K562 (cell line): ENCODE measurements at regions not wholly inside any gene's neighbourhood (a gene's known extent, or its start where the extent isn't known, plus 50 kb on each side); places are given as distances from the start of the nearest gene placed in this dataset.

ENCODE experiments used
- ATAC-seq: fragments of 200-7000 bp; cut with Tn5 transposase; 3 replicates; pipeline ENCODE4 v1.9.1; 2020; ENCODE audit warnings: moderate library complexity
- BruUV-seq: library from RNA; stranded (reverse); fragments of 400-500 nt; replicated peaks from 2 replicates; lab custom pipeline; 2021; lab: Mats Ljungman, UMichigan
- CTCF ChIA-PET: fragments of 300-600 bp; formaldehyde crosslinking; extraction: SDS; loops from one replicate; lab custom pipeline; 2021; ENCODE audit warnings: low intra/inter-chr PET ratio; lab: Yijun Ruan, JAX
- POLR2A ChIA-PET: fragments of 300-600, 350-650 bp; sonication (Branson Sonifier 250); formaldehyde crosslinking; extraction: SDS; loops from one replicate; lab custom pipeline; 2021; ENCODE audit warnings: antibody characterized with exemption, inconsistent platforms; lab: Yijun Ruan, JAX
- DNase-seq, 4 experiments: peaks; one replicate each; pipeline versions ENCODE4 v3.0.0 to v3.0.0-alpha.2; 2011 to 2018; ENCODE audit warnings: low spot score in 3 of 4, mixed read lengths in 3 of 4; ENCODE audit errors: extremely low read depth in 1 of 4
- FAIRE-seq: peaks from 2 replicates; lab custom pipeline; 2011; peaks lifted over from hg19 to GRCh38; lab: Jason Lieb, UNC
- H2AFZ ChIP-seq: 2 replicates; pipeline ENCODE4 v1.6.0; 2011; ENCODE audit warnings: low read depth, low read length, control low read depth, inconsistent platforms
- H3K27ac ChIP-seq: fragments of 200-600 bp; 3 replicates; pipeline ENCODE4 v1.8.0; 2011; ENCODE audit warnings: low read depth, mild to moderate bottlenecking, control low read depth, inconsistent platforms, low read length, moderate library complexity, mixed read lengths; ENCODE audit errors: extremely low read depth
- H3K27me3 ChIP-seq, 2 experiments: fragments of 300-600 bp in 1 of 2; 2 replicates in 1 of 2; 3 replicates in 1 of 2; pipeline versions ENCODE4 v1.6.0 to v1.8.0; 2011; ENCODE audit warnings: inconsistent platforms in 2 of 2, low read length in 2 of 2, mild to moderate bottlenecking in 1 of 2, mixed read lengths in 1 of 2, moderate library complexity in 1 of 2; ENCODE audit not compliant: control insufficient read depth in 2 of 2, insufficient read depth in 2 of 2
- H3K36me3 ChIP-seq: fragments of 300-600 bp; 3 replicates; pipeline ENCODE4 v1.8.0; 2011; ENCODE audit warnings: mild to moderate bottlenecking, low read length, inconsistent platforms; ENCODE audit not compliant: control insufficient read depth, insufficient read depth
- H3K4me1 ChIP-seq, 2 experiments: fragments of 200-600 bp in 1 of 2; replicated peaks in 1 of 2; 2 replicates in 1 of 2; 3 replicates in 1 of 2; pipeline versions ENCODE4 v1.5.1 to v1.8.0; 2011; ENCODE audit warnings: inconsistent platforms in 2 of 2, low read length in 2 of 2, mild to moderate bottlenecking in 1 of 2, mixed read lengths in 1 of 2, moderate library complexity in 1 of 2; ENCODE audit not compliant: control insufficient read depth in 2 of 2, insufficient read depth in 2 of 2
- H3K4me2 ChIP-seq: 2 replicates; pipeline ENCODE4 v1.6.1; 2011; ENCODE audit warnings: low read length, control low read depth, inconsistent platforms, mixed read lengths; ENCODE audit not compliant: insufficient read depth
- H3K4me3 ChIP-seq: fragments of 200-600 bp; sonication (generic), shearing (Covaris generic); 2 replicates; pipeline ENCODE4 v1.5.1; 2016; ENCODE audit warnings: control low read depth, inconsistent platforms
- H3K79me2 ChIP-seq: fragments of 200-600 bp; 3 replicates; pipeline ENCODE4 v1.8.0; 2011; ENCODE audit warnings: low read length, inconsistent platforms; ENCODE audit not compliant: control insufficient read depth, insufficient read depth
- H3K9ac ChIP-seq, 2 experiments: 2 replicates each; pipeline versions ENCODE4 v1.6.0 to v1.6.1; 2011; ENCODE audit warnings: low read depth in 2 of 2, low read length in 2 of 2, control low read depth in 1 of 2, inconsistent platforms in 1 of 2, mild to moderate bottlenecking in 1 of 2, mixed read lengths in 1 of 2; ENCODE audit not compliant: insufficient read depth in 1 of 2
- H3K9me1 ChIP-seq: one replicate; pipeline ENCODE4 v1.6.0; 2011; ENCODE audit warnings: inconsistent platforms, mild to moderate bottlenecking, low read length, moderate library complexity; ENCODE audit not compliant: control insufficient read depth, insufficient read depth
- H3K9me3 ChIP-seq: replicated peaks from 2 replicates; pipeline ENCODE4 v1.5.1; 2011; ENCODE audit warnings: low read depth, low read length, inconsistent platforms; ENCODE audit not compliant: control insufficient read depth, insufficient read depth
- H4K20me1 ChIP-seq: replicated peaks from 2 replicates; pipeline ENCODE4 v1.6.1; 2011; ENCODE audit warnings: low read length, inconsistent platforms, mixed read lengths; ENCODE audit not compliant: control insufficient read depth, insufficient read depth
- ATF2 ChIP-seq: sonication (generic); formaldehyde crosslinking; IDR thresholded peaks from 2 replicates; pipeline ENCODE4 v1.8.1; 2022; ENCODE audit warnings: missing genetic modification reagents
- ATF4 ChIP-seq: fragments of 450-650 bp; formaldehyde crosslinking; IDR thresholded peaks from 2 replicates; pipeline ENCODE4 v1.4.0; 2022; ENCODE audit warnings: mild to moderate bottlenecking, moderate library complexity
- BCOR ChIP-seq: fragments of 450-650 bp; IDR thresholded peaks from 2 replicates; pipeline ENCODE4 v1.6.1; 2016
- ETV5 ChIP-seq: sonication (generic); formaldehyde crosslinking; IDR thresholded peaks from 2 replicates; pipeline ENCODE4 v1.4.0; 2020; ENCODE audit warnings: low read depth, mild to moderate bottlenecking, missing genetic modification reagents
- FOXA3 ChIP-seq, 2 experiments: fragments of 450-650 bp in 1 of 2; sonication (generic) in 1 of 2; formaldehyde crosslinking; IDR thresholded peaks in 1 of 2; conservative IDR thresholded peaks in 1 of 2; 2 replicates each; pipeline versions ENCODE4 v1.4.0 to v1.8.0; 2020 to 2022; ENCODE audit warnings: mild to moderate bottlenecking in 2 of 2, missing genetic modification reagents in 1 of 2
- HBP1 ChIP-seq: fragments of 450-650 bp; formaldehyde crosslinking; IDR thresholded peaks from 2 replicates; pipeline ENCODE4 v1.4.0; 2022; ENCODE audit warnings: missing genetic modification characterization
- HDAC8 ChIP-seq: fragments of 450-650 bp; IDR thresholded peaks from 2 replicates; pipeline ENCODE4 v1.6.1; 2016; ENCODE audit warnings: mild to moderate bottlenecking, missing genetic modification characterization, moderate library complexity, missing compliant biosample characterization
- RBM25 ChIP-seq: fragments of 200-400 bp; formaldehyde crosslinking; IDR thresholded peaks from 2 replicates; pipeline ENCODE4 v1.6.1; 2018; ENCODE audit warnings: low read length, low read depth, moderate library complexity; ENCODE audit not compliant: severe bottlenecking
- SMARCE1 ChIP-seq: fragments of 450-650 bp; IDR thresholded peaks from 2 replicates; pipeline ENCODE4 v1.7.1; 2016; ENCODE audit warnings: mild to moderate bottlenecking
- ZNF134 ChIP-seq: fragments of 250-450 bp; sonication (Bioruptor Pico); conservative IDR thresholded peaks from 2 replicates; pipeline ENCODE4 v1.4.0; 2020
- WGBS: fragments of 100-300 bp; shearing (Covaris generic); methylation state at CpG from one replicate; pipeline ENCODE4 v1.1.6; 2016; ENCODE audit warnings: low coverage, mixed read lengths; ENCODE audit not compliant: insufficient coverage; ENCODE audit errors: missing lambda C conversion rate; 5-methylcytosine and 5-hydroxymethylcytosine counted together
- in situ Hi-C: fragments of 300-500 bp; cut with MboI; formaldehyde crosslinking; loops from 4 replicates; pipeline ENCODE4 v1.15.0; 2018; ENCODE audit warnings: inconsistent platforms, mixed read lengths
- intact Hi-C: fragments of 100-400 bp; cut with micrococcal nuclease; formaldehyde crosslinking; loops from 2 replicates; pipeline ENCODE4 v1.14.2; 2022

- no peak overlapping the region for H2AFZ ChIP-seq
- no peaks in the 10 kb centered on the region for H3K79me2 ChIP-seq
- BruUV-seq: no TSS peak
- H3K9me1 ChIP-seq: no peaks in the 10 kb centered on the region
- H3K27ac ChIP-seq: no peak overlapping the region
- DNase-seq (no peak), FAIRE-seq (no peak), ATAC-seq (no peak)
- ChIA-PET POLR2A (no interaction called here), CTCF (no interaction called here)
- no peak overlapping the region for H3K4me2 ChIP-seq
- 3% methylated on average over 7 of the region's 7 CpGs for WGBS
- TF ChIP-seq ATF2 (CRISPR knock-in tag): no peak
- no peaks in the 10 kb centered on the region for H3K36me3 ChIP-seq
- H3K4me1 ChIP-seq: no peaks in the 10 kb centered on the region
- in situ Hi-C loops: no loop called here
- H3K27me3 ChIP-seq: peaks cover 14 to 30% of the 10 kb centered on the region in 2 experiments
- no peaks in the 10 kb centered on the region for H4K20me1 ChIP-seq
- H3K4me3 ChIP-seq: no peak overlapping the region
- H3K9me3 ChIP-seq: no peaks in the 10 kb centered on the region
- no peak overlapping the region for H3K9ac ChIP-seq
- intact Hi-C loops: no loop called here
Measured at GRCh38 chr21:35674895-35675470, 385.3 kb downstream of the SETD4 start.

GRCh38 chr21:35674091-35674671 is 386.1 kb downstream of the SETD4 start:
- BruUV-seq: no TSS peak
- Histone ChIP-seq H3K27ac (no peak overlapping the region), H3K9me3 (no peaks in the 10 kb centered on the region), H3K36me3 (no peaks in the 10 kb centered on the region), H3K9me1 (no peaks in the 10 kb centered on the region), H2AFZ (no peak overlapping the region), H3K79me2 (no peaks in the 10 kb centered on the region), H3K4me1 (no peaks in the 10 kb centered on the region), H3K4me2 (no peak overlapping the region), H4K20me1 (no peaks in the 10 kb centered on the region), H3K9ac (no peak overlapping the region), H3K4me3 (no peak overlapping the region), H3K27me3 (peaks cover 14 to 30% of the 10 kb centered on the region in 2 experiments)
- intact Hi-C loops (no loop called here), in situ Hi-C loops (no loop called here)
- DNase-seq (no peak), FAIRE-seq (no peak), ATAC-seq (no peak)
- ChIA-PET POLR2A (no interaction called here), CTCF (no interaction called here)
- WGBS: 2% methylated on average over 13 of the region's 13 CpGs
- TF ChIP-seq BCOR: peak; percentile 13; the same call in 1 of the 2 replicates
- TF ChIP-seq HDAC8 (tag): no peak
- no peak for TF ChIP-seq SMARCE1
- no peak for TF ChIP-seq ZNF134
- no peak for TF ChIP-seq FOXA3 (CRISPR knock-in tag; conservative IDR thresholded peaks at IDR 0.05 in 1 of 2, IDR thresholded peaks at IDR 0.05 in 1 of 2)
- no peak for TF ChIP-seq ATF4 (CRISPR knock-in tag)
- peak; percentile 75 for TF ChIP-seq RBM25
- no peak for TF ChIP-seq ETV5 (CRISPR knock-in tag)
- TF ChIP-seq HBP1 (CRISPR knock-in tag): no peak
